GM23248 (cell line): ENCODE measurements at regions not wholly inside any gene's neighbourhood (a gene's known extent, or its start where the extent isn't known, plus 50 kb on each side); places are given as distances from the start of the nearest gene placed in this dataset.

Source experiments
- DNase-seq: peaks from one replicate; pipeline ENCODE4 v3.0.0-alpha.2; 2015
- H2AFZ ChIP-seq: fragments of 200-600 bp; sonication (generic); 2 replicates; pipeline ENCODE4 v1.6.1; 2016; ENCODE audit warnings: antibody characterized with exemption
- H3F3A ChIP-seq: fragments of 200-600 bp; sonication (generic); 2 replicates; pipeline ENCODE4 v1.6.1; 2016; ENCODE audit warnings: mild to moderate bottlenecking, antibody characterized with exemption, mixed run types; ENCODE audit not compliant: insufficient read depth
- H3K27ac ChIP-seq: fragments of 200-600 bp; sonication (generic); 2 replicates; pipeline ENCODE4 v1.5.1; 2016; ENCODE audit warnings: mild to moderate bottlenecking
- H3K27me3 ChIP-seq: fragments of 200-600 bp; sonication (generic); replicated peaks from 2 replicates; pipeline ENCODE4 v1.6.1; 2016; ENCODE audit warnings: mild to moderate bottlenecking; ENCODE audit not compliant: insufficient read depth
- H3K36me3 ChIP-seq: fragments of 200-600 bp; sonication (generic); 2 replicates; pipeline ENCODE4 v1.6.1; 2016; ENCODE audit warnings: low read depth, mild to moderate bottlenecking
- H3K4me1 ChIP-seq: fragments of 200-600 bp; sonication (generic); 2 replicates; pipeline ENCODE4 v1.6.1; 2016; ENCODE audit warnings: mild to moderate bottlenecking; ENCODE audit not compliant: insufficient read depth
- H3K4me2 ChIP-seq: fragments of 200-600 bp; sonication (generic); one replicate; pipeline ENCODE4 v1.6.1; 2016; ENCODE audit warnings: mild to moderate bottlenecking; ENCODE audit not compliant: unreplicated experiment
- H3K4me3 ChIP-seq: fragments of 200-600 bp; sonication (generic); 2 replicates; pipeline ENCODE4 v1.5.1; 2016; ENCODE audit warnings: mild to moderate bottlenecking
- H3K79me2 ChIP-seq: fragments of 200-600 bp; sonication (generic); 2 replicates; pipeline ENCODE4 v1.6.1; 2016; ENCODE audit warnings: mild to moderate bottlenecking; ENCODE audit not compliant: insufficient read depth
- H3K9ac ChIP-seq: fragments of 200-600 bp; sonication (generic); 2 replicates; pipeline ENCODE4 v1.6.1; 2016; ENCODE audit warnings: mild to moderate bottlenecking
- H3K9me2 ChIP-seq: fragments of 200-600 bp; sonication (generic); 2 replicates; pipeline ENCODE4 v1.6.1; 2016; ENCODE audit warnings: mixed run types, mild to moderate bottlenecking, moderate library complexity; ENCODE audit not compliant: insufficient read depth
- H3K9me3 ChIP-seq: fragments of 200-600 bp; sonication (generic); one replicate; pipeline ENCODE4 v1.6.1; 2017; ENCODE audit warnings: low read depth
- H4K20me1 ChIP-seq: fragments of 200-600 bp; sonication (generic); 2 replicates; pipeline ENCODE4 v1.6.0; 2016; ENCODE audit not compliant: insufficient read depth
- EZH2 ChIP-seq: fragments of 200-600 bp; sonication (generic); IDR thresholded peaks from 2 replicates; pipeline ENCODE4 v1.6.1; 2018; ENCODE audit warnings: antibody characterized with exemption, mild to moderate bottlenecking; ENCODE audit not compliant: insufficient read depth, poor library complexity, severe bottlenecking
- EZH2phosphoT487 ChIP-seq: fragments of 200-600 bp; sonication (generic); IDR thresholded peaks from 2 replicates; pipeline ENCODE4 v1.6.1; 2018; ENCODE audit warnings: antibody characterized with exemption, moderate library complexity, mild to moderate bottlenecking, low read depth; ENCODE audit not compliant: insufficient read depth
- WGBS, 2 experiments: methylation state at CpG; one replicate each; pipeline ENCODE4 v1.1.6; 2015 to 2017; ENCODE audit warnings: low lambda C conversion rate in 2 of 2, low coverage in 1 of 2; ENCODE audit errors: missing lambda C conversion rate in 2 of 2; 5-methylcytosine and 5-hydroxymethylcytosine counted together
- in situ Hi-C: fragments of 300-500 bp; cut with MboI; formaldehyde crosslinking; loops from 2 replicates; pipeline ENCODE4 v1.15.0; 2020

DNA sequence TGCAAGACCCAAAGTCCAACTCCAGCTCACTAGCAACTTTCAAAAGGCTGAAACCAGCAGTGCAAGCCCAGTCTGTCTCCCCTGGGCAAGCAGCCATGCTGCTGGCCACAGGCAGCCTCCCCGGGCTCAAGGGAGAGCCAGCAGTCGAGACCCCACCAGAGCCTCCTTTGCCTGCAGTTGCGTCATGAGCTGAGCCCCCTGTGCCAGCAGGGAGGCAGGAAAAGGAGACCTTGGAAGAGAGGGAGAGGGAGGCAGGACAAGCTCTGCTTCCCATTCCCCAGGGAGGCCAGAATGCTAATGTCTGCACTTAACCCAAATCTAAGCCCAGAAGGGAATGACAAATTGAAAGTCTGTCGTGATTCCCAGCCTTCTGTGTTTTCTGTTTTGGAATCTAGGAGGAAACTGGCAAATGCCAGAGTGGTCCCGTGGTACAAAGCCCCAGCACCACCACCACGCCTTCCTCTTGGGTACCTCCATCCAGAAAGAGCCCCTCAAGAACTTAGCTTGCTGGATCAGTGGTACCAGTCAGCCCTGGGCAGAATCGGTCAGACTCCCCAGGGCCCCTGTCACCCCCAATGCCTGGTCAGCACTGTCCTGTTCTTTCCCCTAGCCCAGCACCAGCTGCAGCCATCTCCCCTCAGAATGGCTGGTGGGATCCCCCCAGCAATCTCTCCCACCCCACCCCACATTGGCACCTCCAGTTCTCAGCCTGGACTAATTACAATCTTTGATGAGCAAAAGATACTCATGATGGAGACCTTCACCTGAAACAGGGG lies 99.3 kb upstream of the TNRC6C start:
- H3K9ac ChIP-seq = no peak overlapping the region
- no peak overlapping the region for H3K4me2 ChIP-seq
- TF ChIP-seq EZH2 (no peak), EZH2phosphoT487 (no peak)
- no peak overlapping the region for H3K4me3 ChIP-seq
- no peak overlapping the region for H3K27ac ChIP-seq
- H3K27me3 ChIP-seq = peaks cover 15% of the 10 kb centered on the region
- no peaks in the 10 kb centered on the region for H3K9me3 ChIP-seq
- H3F3A ChIP-seq = no peaks in the 10 kb centered on the region
- no peaks in the 10 kb centered on the region for H3K36me3 ChIP-seq
- 5 to 14% methylated on average over 6 to 7 of the region's 7 CpGs for WGBS, 2 experiments
- in situ Hi-C loops = no loop called here
- no peaks in the 10 kb centered on the region for H4K20me1 ChIP-seq
- no peak for DNase-seq
- H2AFZ ChIP-seq = no peak overlapping the region
- H3K4me1 ChIP-seq = 0 out of 2 replicates have a peak, but pooled peaks cover 3% of the 10 kb centered on the region
- H3K79me2 ChIP-seq = no peaks in the 10 kb centered on the region
- H3K9me2 ChIP-seq = no peaks in the 10 kb centered on the region

GRCh38 chr17:77861133-77861695 lies 97.3 kb upstream of the TNRC6C start:
- 78 to 92% methylated on average over 1 of the region's 1 CpG for WGBS, 2 experiments
- no peak overlapping the region for H3K27ac ChIP-seq
- no peak overlapping the region for H3K4me3 ChIP-seq
- H3K36me3 ChIP-seq = no peaks in the 10 kb centered on the region
- in situ Hi-C loops = no loop called here
- no peaks in the 10 kb centered on the region for H3K79me2 ChIP-seq
- H2AFZ ChIP-seq = no peak overlapping the region
- no peak for DNase-seq
- H3K4me1 ChIP-seq = peaks cover 16% of the 10 kb centered on the region
- H3K9me3 ChIP-seq = no peaks in the 10 kb centered on the region
- H4K20me1 ChIP-seq = no peaks in the 10 kb centered on the region
- TF ChIP-seq EZH2 (no peak), EZH2phosphoT487 (no peak)
- no peak overlapping the region for H3K9ac ChIP-seq
- peaks cover 13% of the 10 kb centered on the region; the same call in 1 of the 2 replicates for H3F3A ChIP-seq
- no peaks in the 10 kb centered on the region for H3K9me2 ChIP-seq
- H3K27me3 ChIP-seq = peaks cover 7% of the 10 kb centered on the region
- H3K4me2 ChIP-seq = no peak overlapping the region

- Histone ChIP-seq H3K4me2 (no peak overlapping the region), H4K20me1 (no peaks in the 10 kb centered on the region), H3K9ac (no peak overlapping the region), H3K9me3 (no peaks in the 10 kb centered on the region), H2AFZ (no peak overlapping the region), H3F3A (peaks cover 13% of the 10 kb centered on the region; the same call in 1 of the 2 replicates), H3K36me3 (no peaks in the 10 kb centered on the region), H3K27me3 (peaks cover 7% of the 10 kb centered on the region), H3K27ac (no peak overlapping the region), H3K4me1 (peaks cover 16% of the 10 kb centered on the region), H3K9me2 (no peaks in the 10 kb centered on the region), H3K4me3 (no peak overlapping the region), H3K79me2 (no peaks in the 10 kb centered on the region)
- WGBS, 2 experiments = 55 to 63% methylated on average over 13 of the region's 13 CpGs
- DNase-seq = no peak
- in situ Hi-C loops = no loop called here
- TF ChIP-seq EZH2phosphoT487 (no peak), EZH2 (no peak)
Measured at GRCh38 chr17:77861981-77862645, 96.4 kb upstream of the TNRC6C start.

- Histone ChIP-seq H4K20me1 (no peaks in the 10 kb centered on the region), H3K36me3 (no peaks in the 10 kb centered on the region), H3K79me2 (no peaks in the 10 kb centered on the region), H3K9me3 (no peaks in the 10 kb centered on the region), H3F3A (peaks cover 13% of the 10 kb centered on the region; the same call in 1 of the 2 replicates), H3K9ac (no peak overlapping the region), H3K4me3 (no peak overlapping the region), H3K9me2 (no peaks in the 10 kb centered on the region), H3K27me3 (peaks cover 7% of the 10 kb centered on the region), H3K4me2 (no peak overlapping the region), H2AFZ (peak overlapping the region; percentile 47; the same call in 1 of the 2 replicates), H3K27ac (no peak overlapping the region), H3K4me1 (peaks cover 16% of the 10 kb centered on the region)
- in situ Hi-C loops = no loop called here
- 76 to 83% methylated on average over 14 of the region's 14 CpGs for WGBS, 2 experiments
- TF ChIP-seq EZH2 = no peak
- no peak for TF ChIP-seq EZH2phosphoT487
- no peak for DNase-seq
Measured at GRCh38 chr17:77862890-77863813, 95.4 kb upstream of the TNRC6C start.
